Upper lobe of right lung (tissue), 1 donor: ENCODE measurements at regions not wholly inside any gene's neighbourhood (a gene's known extent, or its start where the extent isn't known, plus 50 kb on each side); places are given as distances from the start of the nearest gene placed in this dataset.

ENCODE experiments used
- ATAC-seq: fragments of 200-7000 bp; cut with Tn5 transposase; one replicate; pipeline ENCODE4 v1.9.1; 2020; ENCODE audit warnings: mild to moderate bottlenecking, moderate library complexity
- DNase-seq: peaks from one replicate; pipeline ENCODE4 v3.0.0-alpha.2; 2020
- H3K27ac ChIP-seq: fragments of 200-600 bp; one replicate; pipeline ENCODE4 v1.8.0; 2022
- H3K27me3 ChIP-seq: fragments of 200-600 bp; one replicate; pipeline ENCODE4 v1.8.0; 2022; ENCODE audit warnings: mild to moderate bottlenecking
- H3K36me3 ChIP-seq: fragments of 200-600 bp; one replicate; pipeline ENCODE4 v1.8.0; 2022
- H3K4me1 ChIP-seq: fragments of 200-600 bp; one replicate; pipeline ENCODE4 v1.8.0; 2022
- H3K4me3 ChIP-seq: fragments of 200-600 bp; one replicate; pipeline ENCODE4 v1.8.0; 2022; ENCODE audit warnings: mild to moderate bottlenecking
- H3K9me3 ChIP-seq: fragments of 200-600 bp; one replicate; pipeline ENCODE4 v1.8.0; 2022
- CTCF ChIP-seq: fragments of 200-600 bp; IDR thresholded peaks from one replicate; pipeline ENCODE4 v1.8.0; 2022; ENCODE audit warnings: antibody characterized with exemption
- intact Hi-C: fragments of 100-400 bp; cut with DNase I; formaldehyde crosslinking; loops from one replicate; pipeline ENCODE4 v1.11.0; 2022
- donor health status: DM: no; HTN: yes; CAD: no; lungs with severe emphysema.

DNA sequence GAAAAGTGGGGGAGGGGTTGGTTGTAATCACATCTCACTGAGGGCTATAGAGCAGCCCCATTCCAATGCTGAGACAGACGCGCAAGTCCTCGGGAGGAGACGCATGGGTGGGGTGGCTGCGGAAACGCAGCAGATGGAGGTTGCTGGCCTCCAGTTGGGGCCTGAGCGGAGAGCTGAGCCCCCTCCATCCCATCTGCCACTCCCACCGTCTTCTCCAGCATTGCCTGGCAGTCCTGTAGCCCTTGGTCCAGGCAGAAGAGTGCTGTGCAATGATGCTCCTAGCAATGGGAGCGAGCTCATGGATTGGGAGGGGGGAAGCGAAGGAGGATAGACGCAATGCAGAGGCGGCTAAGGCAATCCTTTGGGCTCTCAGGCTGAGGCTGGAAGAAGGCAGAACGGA is 79.4 kb upstream of the GLRA1 start:
- H3K4me1 ChIP-seq, result no peaks in the 10 kb centered on the region
- intact Hi-C loops, result no loop called here
- H3K27ac ChIP-seq, result no peak overlapping the region
- no peaks in the 10 kb centered on the region for H3K27me3 ChIP-seq
- peaks cover 6% of the 10 kb centered on the region for H3K9me3 ChIP-seq
- no peak overlapping the region for H3K4me3 ChIP-seq
- no peaks in the 10 kb centered on the region for H3K36me3 ChIP-seq
- TF ChIP-seq CTCF, result no peak
- peak; percentile 54 for DNase-seq
- no peak for ATAC-seq
